ENCODE measurements at regions not wholly inside any gene's neighbourhood (a gene's known extent, or its start where the extent isn't known, plus 50 kb on each side); places are given as distances from the start of the nearest gene placed in this dataset.

DNA sequence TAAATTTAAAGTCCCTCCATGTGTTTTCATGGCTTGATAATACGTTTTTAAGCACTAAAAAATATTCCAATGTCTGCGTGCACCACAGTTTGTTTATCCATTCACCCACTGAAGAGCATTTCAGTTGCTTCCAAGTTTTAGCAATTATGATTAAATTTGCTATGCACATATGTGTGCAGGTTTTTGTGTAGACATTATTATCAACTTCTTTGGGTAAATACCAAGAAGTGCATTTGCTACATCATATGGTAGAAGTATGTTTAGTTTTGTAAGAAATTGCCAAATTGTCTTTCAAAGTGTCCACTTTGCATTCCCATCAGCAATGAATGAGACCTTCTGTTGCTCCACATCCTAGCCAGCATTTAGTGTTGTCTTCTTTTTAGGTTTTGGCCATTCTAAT, 550.0 kb downstream of the BRINP3 start:
- H3K79me2 ChIP-seq (ENCODE audit: low read length), result no peaks in the 10 kb centered on the region
- H2AFZ ChIP-seq (ENCODE audit: low read depth, low read length), result no peak overlapping the region
- no peak overlapping the region for H3K9ac ChIP-seq (ENCODE audit: low read length)
- no peak overlapping the region for H3K27ac ChIP-seq (ENCODE audit: low read length)
- H3K27me3 ChIP-seq (ENCODE audit: low read depth, low read length), result no peaks in the 10 kb centered on the region
- H3K36me3 ChIP-seq (replicated peaks; ENCODE audit: low read depth, low read length), result no peaks in the 10 kb centered on the region
- no peak for TF ChIP-seq EZH2phosphoT487 (IDR thresholded peaks at IDR 0.05; ENCODE audit: low read depth)
- TF ChIP-seq, protein P1, sequence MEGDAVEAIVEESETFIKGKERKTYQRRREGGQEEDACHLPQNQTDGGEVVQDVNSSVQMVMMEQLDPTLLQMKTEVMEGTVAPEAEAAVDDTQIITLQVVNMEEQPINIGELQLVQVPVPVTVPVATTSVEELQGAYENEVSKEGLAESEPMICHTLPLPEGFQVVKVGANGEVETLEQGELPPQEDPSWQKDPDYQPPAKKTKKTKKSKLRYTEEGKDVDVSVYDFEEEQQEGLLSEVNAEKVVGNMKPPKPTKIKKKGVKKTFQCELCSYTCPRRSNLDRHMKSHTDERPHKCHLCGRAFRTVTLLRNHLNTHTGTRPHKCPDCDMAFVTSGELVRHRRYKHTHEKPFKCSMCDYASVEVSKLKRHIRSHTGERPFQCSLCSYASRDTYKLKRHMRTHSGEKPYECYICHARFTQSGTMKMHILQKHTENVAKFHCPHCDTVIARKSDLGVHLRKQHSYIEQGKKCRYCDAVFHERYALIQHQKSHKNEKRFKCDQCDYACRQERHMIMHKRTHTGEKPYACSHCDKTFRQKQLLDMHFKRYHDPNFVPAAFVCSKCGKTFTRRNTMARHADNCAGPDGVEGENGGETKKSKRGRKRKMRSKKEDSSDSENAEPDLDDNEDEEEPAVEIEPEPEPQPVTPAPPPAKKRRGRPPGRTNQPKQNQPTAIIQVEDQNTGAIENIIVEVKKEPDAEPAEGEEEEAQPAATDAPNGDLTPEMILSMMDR (IDR thresholded peaks at IDR 0.05; ENCODE audit: low read depth, low read length), result no peak
- no peaks in the 10 kb centered on the region for H3K9me3 ChIP-seq (ENCODE audit: insufficient read depth, low read length)
- H3K4me1 ChIP-seq (ENCODE audit: low read length), result no peaks in the 10 kb centered on the region
- H3K4me3 ChIP-seq (ENCODE audit: low read length), result no peak overlapping the region
- H4K20me1 ChIP-seq (ENCODE audit: insufficient read depth, low read length), result no peaks in the 10 kb centered on the region
- H3K4me2 ChIP-seq (ENCODE audit: low read length), result no peak overlapping the region

DNA sequence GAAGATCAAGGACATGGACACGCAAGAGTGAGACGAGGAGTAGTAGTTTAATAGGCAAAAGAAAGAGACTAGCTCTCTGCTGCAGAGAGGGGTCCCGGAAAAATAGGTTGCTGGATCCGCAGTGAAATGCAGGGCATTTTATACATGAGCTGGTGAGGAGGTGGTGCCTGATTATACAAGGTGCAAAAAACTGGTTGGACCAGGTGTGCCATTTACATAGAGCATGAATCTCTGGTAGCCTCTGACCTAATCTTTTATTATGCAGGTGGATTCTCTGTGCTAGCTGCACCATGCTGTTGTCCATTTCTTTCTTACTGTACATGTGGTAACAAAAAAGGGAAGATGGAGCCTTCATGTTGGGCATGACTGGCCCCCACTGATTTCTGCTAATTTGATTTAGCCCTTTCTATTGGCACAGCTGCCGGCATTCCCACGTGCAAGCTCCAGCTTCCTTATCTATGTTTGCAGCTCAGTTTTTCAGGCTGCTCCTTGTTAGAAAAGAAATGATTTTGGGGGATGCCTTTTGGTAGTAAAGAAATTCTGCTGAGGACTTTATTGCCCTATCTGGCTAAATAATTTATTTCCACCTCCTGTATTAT, 548.1 kb downstream of the BRINP3 start:
- no peaks in the 10 kb centered on the region for H3K4me1 ChIP-seq (ENCODE audit: low read length)

DNA sequence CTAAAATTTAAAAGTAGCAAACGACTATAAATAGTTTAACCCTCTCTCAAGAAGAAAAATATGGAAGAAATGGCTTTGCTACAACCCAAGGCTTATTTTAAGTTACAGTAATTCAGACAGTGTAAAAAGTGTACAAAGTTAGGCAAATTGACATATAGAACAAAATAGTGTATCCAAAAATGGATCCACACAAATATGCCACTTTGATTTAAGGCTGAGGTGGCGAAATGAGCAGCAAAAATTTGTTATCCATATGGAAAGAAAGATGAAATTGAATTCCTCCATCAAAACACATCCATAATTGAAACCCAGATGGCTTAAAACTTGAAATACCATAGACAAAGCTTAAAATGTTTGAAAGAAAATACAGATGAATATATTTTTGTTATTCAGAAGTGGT, 540.8 kb downstream of the BRINP3 start:
- H4K20me1 ChIP-seq (ENCODE audit: insufficient read depth, low read length), result no peaks in the 10 kb centered on the region
- no peaks in the 10 kb centered on the region for H3K27me3 ChIP-seq (ENCODE audit: low read depth, low read length)
- no peaks in the 10 kb centered on the region for H3K4me1 ChIP-seq (ENCODE audit: low read length)
- H3K27ac ChIP-seq (ENCODE audit: low read length), result no peak overlapping the region
- no peak for TF ChIP-seq EZH2phosphoT487 (IDR thresholded peaks at IDR 0.05; ENCODE audit: low read depth)
- no peak overlapping the region for H2AFZ ChIP-seq (ENCODE audit: low read depth, low read length)
- no peaks in the 10 kb centered on the region for H3K9me3 ChIP-seq (ENCODE audit: insufficient read depth, low read length)
- H3K79me2 ChIP-seq (ENCODE audit: low read length), result no peaks in the 10 kb centered on the region
- no peak overlapping the region for H3K4me3 ChIP-seq (ENCODE audit: low read length)
- no peaks in the 10 kb centered on the region for H3K36me3 ChIP-seq (replicated peaks; ENCODE audit: low read depth, low read length)
- no peak overlapping the region for H3K4me2 ChIP-seq (ENCODE audit: low read length)
- no peak overlapping the region for H3K9ac ChIP-seq (ENCODE audit: low read length)

More for the DNA sequence above, 548.1 kb downstream of the BRINP3 start:
- TF ChIP-seq, protein P1 (IDR thresholded peaks at IDR 0.05; ENCODE audit: low read depth, low read length), result no peak
- TF ChIP-seq EZH2phosphoT487 (IDR thresholded peaks at IDR 0.05; ENCODE audit: low read depth), result no peak
- no peak overlapping the region for H3K9ac ChIP-seq (ENCODE audit: low read length)
- no peak overlapping the region for H2AFZ ChIP-seq (ENCODE audit: low read depth, low read length)
- H4K20me1 ChIP-seq (ENCODE audit: insufficient read depth, low read length), result no peaks in the 10 kb centered on the region
- no peaks in the 10 kb centered on the region for H3K79me2 ChIP-seq (ENCODE audit: low read length)
- H3K4me3 ChIP-seq (ENCODE audit: low read length), result no peak overlapping the region
- H3K4me2 ChIP-seq (ENCODE audit: low read length), result no peak overlapping the region
- no peaks in the 10 kb centered on the region for H3K27me3 ChIP-seq (ENCODE audit: low read depth, low read length)
- no peaks in the 10 kb centered on the region for H3K9me3 ChIP-seq (ENCODE audit: insufficient read depth, low read length)
- no peak overlapping the region for H3K27ac ChIP-seq (ENCODE audit: low read length)
- H3K36me3 ChIP-seq (replicated peaks; ENCODE audit: low read depth, low read length), result no peaks in the 10 kb centered on the region

DNA sequence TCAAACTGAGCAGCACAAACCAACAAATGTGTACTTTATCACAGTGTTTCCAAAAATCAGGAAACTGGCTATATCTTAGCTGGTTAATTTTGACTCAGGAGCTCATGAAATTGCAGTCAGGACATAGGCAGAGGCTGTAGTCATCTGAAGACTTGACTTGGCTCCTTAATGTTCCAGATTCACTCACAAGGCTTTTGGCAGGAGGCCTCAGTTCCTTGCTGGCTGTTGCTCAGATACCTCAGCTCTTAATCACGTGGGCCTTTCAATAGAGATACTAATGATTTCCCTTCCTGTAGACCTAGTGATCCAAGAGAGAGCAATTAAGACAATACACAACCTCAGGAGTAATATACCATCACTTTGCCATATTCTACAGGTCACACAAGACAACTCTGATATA, 537.7 kb downstream of the BRINP3 start:
- TF ChIP-seq, protein P1 (IDR thresholded peaks at IDR 0.05; ENCODE audit: low read depth, low read length), result no peak
- no peak for TF ChIP-seq EZH2phosphoT487 (IDR thresholded peaks at IDR 0.05; ENCODE audit: low read depth)
- no peaks in the 10 kb centered on the region for H4K20me1 ChIP-seq (ENCODE audit: insufficient read depth, low read length)
- H3K36me3 ChIP-seq (replicated peaks; ENCODE audit: low read depth, low read length), result no peaks in the 10 kb centered on the region
- H3K79me2 ChIP-seq (ENCODE audit: low read length), result no peaks in the 10 kb centered on the region
- no peaks in the 10 kb centered on the region for H3K27me3 ChIP-seq (ENCODE audit: low read depth, low read length)
- no peak overlapping the region for H3K4me2 ChIP-seq (ENCODE audit: low read length)
- H3K27ac ChIP-seq (ENCODE audit: low read length), result no peak overlapping the region
- no peak overlapping the region for H2AFZ ChIP-seq (ENCODE audit: low read depth, low read length)
- no peak overlapping the region for H3K4me3 ChIP-seq (ENCODE audit: low read length)
- no peak overlapping the region for H3K9ac ChIP-seq (ENCODE audit: low read length)
- no peaks in the 10 kb centered on the region for H3K4me1 ChIP-seq (ENCODE audit: low read length)
- H3K9me3 ChIP-seq (ENCODE audit: insufficient read depth, low read length), result no peaks in the 10 kb centered on the region

All from OCI-LY3 (cell line).